GM19468 (cell line): ENCODE measurements at regions not wholly inside any gene's neighbourhood (a gene's known extent, or its start where the extent isn't known, plus 50 kb on each side); places are given as distances from the start of the nearest gene placed in this dataset.

Experiments used
- ATAC-seq: cut with Tn5 transposase; IDR thresholded peaks from one replicate; pipeline ENCODE4 v1.9.1; 2021; ENCODE audit warnings: mild to moderate bottlenecking, moderate library complexity, moderate number of reproducible peaks; ENCODE audit not compliant: unreplicated experiment; ENCODE audit errors: extremely low read depth

DNA sequence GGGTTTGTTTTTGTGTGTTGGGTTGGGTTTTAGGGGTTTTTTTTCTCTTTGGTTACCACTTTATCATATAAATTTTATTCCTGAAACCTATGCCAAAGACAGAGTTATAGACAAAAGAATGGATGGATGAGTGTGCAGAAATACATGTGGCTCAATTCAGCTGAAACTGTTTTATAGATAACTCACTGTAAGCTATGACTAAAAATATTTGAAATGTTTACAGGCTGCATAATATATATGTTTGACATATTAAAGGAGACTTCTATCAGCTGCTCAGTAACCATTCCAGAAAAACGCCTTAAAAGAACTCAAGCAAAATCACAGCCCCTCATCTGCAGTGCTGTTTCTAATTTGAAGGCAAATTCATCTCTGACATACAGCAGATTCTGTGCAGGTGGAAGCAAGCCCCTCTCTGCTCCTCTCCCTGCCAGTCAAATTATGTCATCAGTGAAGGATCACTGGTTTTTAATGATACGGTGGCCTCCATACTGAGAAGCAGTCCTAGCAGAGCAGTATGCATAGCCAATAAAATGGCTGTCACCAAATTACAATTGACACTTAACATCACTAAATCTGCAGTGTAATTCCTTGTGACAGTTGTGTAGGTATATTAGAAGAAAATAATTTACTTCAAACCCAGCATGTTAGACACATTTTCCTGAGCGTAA, 301.6 kb downstream of the NR2F1-AS1 start:
- ATAC-seq = no peak

GRCh38 chr5:93278896-93279295, 302.1 kb downstream of the NR2F1-AS1 start:
- ATAC-seq = no peak

DNA sequence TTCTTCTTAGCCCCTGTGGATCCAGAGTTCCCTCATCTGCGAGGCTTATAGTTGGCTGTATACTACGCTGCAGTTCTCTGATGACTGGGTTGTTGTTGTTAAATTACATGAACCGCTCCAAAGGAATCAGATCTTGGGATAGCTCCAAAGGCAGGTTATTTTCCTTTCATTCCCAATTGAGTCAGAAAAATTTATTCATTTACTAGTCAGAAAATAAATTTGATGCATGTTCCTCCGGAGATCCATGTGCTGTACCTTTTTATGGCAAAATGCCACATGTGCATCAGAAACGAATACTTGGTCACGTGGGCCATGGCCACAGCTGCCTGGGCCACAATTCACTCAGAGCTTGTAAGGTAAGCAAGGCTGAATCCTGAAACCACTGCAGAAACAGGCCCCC, 304.0 kb downstream of the NR2F1-AS1 start:
- ATAC-seq = no peak

GRCh38 chr5:93275376-93275775, 305.6 kb downstream of the NR2F1-AS1 start:
- ATAC-seq = no peak

DNA sequence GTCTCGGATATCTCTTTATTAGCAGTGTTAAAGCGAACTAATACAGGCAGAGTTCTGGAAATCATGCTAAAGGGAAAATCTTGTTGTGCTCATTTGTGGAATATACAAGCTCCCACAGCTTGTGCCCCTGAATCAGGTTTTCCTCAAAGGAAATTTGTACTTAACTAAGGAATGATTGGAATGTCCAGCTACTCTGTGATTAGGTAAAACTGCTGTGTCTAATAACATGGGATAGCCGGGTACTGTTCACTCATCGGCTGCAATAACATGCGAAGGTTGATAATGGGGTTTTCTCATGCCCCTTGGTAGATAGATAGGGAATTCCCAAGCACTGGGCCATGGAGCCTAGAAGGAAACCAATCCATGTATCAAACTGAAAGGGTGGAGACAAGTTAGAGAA, 306.7 kb downstream of the NR2F1-AS1 start:
- no peak for ATAC-seq

DNA sequence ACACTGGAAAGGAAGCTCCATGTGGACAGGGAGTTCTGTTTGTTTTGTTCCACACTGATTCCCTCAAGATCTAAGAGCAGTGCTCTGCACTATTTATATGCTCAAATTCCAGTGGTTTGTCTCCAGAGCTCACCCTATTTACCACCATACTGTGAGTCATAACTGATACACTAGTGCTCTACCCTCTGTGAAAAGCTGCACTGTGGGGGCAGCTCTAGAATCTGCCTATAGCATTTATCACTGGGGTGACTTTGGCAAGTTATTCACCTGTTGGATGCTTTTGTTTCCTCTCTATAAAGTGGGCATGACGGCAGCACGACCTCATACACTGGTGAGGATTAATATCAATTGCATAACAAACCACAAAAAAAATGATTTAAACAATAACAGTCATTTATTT, 307.8 kb downstream of the NR2F1-AS1 start:
- no peak for ATAC-seq

GRCh38 chr5:93272108-93272507, 308.9 kb downstream of the NR2F1-AS1 start:
- no peak for ATAC-seq

DNA sequence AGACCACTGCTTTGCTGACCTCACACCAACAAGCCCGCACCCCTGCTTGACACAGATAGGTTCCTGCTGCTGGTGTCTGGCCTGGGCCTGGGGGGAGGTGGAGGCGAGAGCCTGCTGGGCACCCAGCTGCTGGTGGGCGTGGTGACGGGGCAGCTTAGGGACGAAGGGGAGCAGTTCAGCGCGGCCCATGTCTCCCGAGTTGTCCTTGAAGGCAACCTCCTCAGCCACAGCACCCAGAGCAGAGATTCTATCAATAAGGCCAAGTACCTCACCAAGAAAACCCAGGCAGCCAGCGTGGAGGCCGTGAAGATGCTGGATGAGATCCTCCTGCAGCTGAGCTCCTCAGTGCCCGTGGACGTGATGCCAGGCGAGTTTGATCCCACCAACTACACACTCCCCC, 313.3 kb downstream of the NR2F1-AS1 start:
- no peak for ATAC-seq

GRCh38 chr5:93267276-93267675, 313.7 kb downstream of the NR2F1-AS1 start:
- no peak for ATAC-seq

DNA sequence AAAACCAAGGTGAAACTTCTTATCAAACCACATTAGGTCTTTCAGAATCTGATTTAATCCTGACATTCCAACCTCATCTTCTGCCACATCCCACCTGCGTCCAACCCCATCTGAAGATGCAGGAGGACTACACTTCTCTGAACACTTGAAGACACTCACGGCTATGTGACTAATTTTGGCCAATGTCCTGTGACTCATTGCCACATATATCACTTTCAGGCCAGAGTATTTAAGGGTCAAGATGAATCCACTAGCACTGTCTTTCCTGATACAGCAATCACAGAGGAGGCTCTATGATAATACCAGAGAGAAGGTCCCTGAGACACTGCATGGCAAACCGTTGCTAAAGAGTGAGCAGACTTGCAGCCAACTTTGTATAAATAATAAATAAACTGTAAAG, 323.4 kb downstream of the NR2F1-AS1 start:
- no peak for ATAC-seq

- no peak for ATAC-seq
Observed at GRCh38 chr5:93255796-93256195, 325.2 kb downstream of the NR2F1-AS1 start.

GRCh38 chr5:93252165-93252564, 328.9 kb downstream of the NR2F1-AS1 start:
- no peak for ATAC-seq

- no peak for ATAC-seq
Observed at GRCh38 chr5:93251347-93251746, 329.7 kb downstream of the NR2F1-AS1 start.

- ATAC-seq = no peak
Observed at GRCh38 chr5:93250424-93250823, 330.6 kb downstream of the NR2F1-AS1 start.

- ATAC-seq = no peak
Observed at GRCh38 chr5:93249651-93250289, 331.2 kb downstream of the NR2F1-AS1 start.

- no peak for ATAC-seq
Observed at GRCh38 chr5:93247105-93247504, 333.9 kb downstream of the NR2F1-AS1 start.

DNA sequence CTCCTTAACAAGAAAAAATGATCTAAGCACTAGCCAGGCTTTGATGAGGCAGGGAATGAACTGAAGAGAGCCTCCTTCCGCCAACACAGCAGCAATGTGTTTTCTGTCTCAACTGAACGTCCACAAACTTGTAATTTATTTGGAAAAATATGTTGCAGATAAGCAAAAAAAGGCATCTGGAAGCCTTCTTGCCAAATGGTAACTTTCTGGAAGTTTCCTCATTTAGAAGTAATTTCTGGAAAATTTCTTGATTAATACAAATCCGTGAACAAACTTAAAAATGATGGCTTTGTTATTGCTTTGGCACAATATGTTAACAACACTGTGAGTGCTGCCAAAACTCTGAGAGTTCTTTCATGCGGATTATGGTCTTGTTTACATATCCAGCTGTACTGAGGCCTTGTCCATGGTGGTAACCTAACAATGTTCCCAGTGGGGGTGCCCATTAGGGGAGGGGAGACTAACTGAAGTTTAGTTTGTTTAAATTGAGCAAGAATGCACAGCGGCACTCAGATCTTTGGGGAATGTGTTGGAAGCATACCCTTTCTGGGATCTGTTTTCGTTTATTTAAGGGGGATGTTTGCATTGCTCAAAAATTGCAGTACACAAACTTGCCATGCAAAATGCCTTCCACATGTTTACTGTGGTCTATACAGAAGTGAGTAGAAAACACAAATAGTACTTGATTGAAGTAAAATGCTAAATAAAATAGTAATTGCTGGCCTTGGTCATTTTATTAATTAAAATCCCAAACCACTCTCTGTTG, 334.7 kb downstream of the NR2F1-AS1 start:
- ATAC-seq = no peak

DNA sequence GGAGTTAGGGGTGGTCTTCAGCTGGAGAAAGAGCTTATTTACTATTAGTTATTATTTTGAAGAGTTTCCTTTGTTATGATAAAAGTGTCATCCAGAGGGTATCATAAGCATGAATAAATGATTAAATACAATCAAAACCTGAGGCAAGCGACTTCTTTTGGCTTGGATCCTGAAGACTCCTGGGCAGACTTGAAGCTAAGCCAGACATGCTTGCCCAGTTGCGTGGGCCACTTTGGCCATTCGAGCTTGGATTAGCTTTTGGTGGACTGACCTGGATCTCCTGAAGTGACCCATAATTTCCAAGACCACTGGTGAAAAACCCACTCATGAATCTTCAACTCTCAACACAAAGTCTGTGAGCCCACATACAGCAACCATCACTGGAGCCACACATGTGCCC, 335.8 kb downstream of the NR2F1-AS1 start:
- ATAC-seq = no peak

DNA sequence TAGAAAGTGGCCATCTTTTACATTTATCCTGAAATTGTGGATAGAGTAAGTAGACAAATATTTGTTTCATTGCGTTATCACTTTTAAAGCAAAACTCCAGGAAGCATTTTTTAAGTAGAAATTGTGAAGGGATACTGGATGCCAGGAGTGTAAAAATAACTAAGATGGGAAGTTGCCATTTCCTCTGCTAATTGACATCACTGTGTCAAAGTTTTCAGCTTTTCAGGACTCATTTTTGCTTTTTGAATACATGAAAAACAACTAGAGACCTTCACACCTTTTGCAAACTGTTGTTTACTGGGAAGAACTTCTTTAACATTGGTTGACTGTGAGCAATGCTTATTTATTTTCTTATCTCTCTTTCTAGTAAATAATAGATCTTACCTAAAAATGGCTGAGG, 337.5 kb downstream of the NR2F1-AS1 start:
- ATAC-seq = no peak

- ATAC-seq = no peak
Observed at GRCh38 chr5:93240228-93240834, 340.7 kb downstream of the NR2F1-AS1 start.

GRCh38 chr5:93236807-93237421, 344.1 kb downstream of the NR2F1-AS1 start:
- ATAC-seq = no peak
